SK-N-MC (cell line): ENCODE measurements at regions not wholly inside any gene's neighbourhood (a gene's known extent, or its start where the extent isn't known, plus 50 kb on each side); places are given as distances from the start of the nearest gene placed in this dataset.

Source experiments
- DNase-seq: peaks from one replicate; pipeline ENCODE4 v3.0.0-alpha.2; 2011; ENCODE audit warnings: low read depth, low spot score
- H3K27ac ChIP-seq: fragments of 200-600 bp; sonication (generic); 2 replicates; pipeline ENCODE4 v1.5.1; 2016; ENCODE audit warnings: mixed run types
- H3K36me3 ChIP-seq: fragments of 200-600 bp; sonication (generic); 2 replicates; pipeline ENCODE4 v1.6.1; 2017; ENCODE audit warnings: antibody characterized with exemption, low read length, mixed read lengths; ENCODE audit not compliant: insufficient read depth
- H3K4me3 ChIP-seq: fragments of 200-600 bp; sonication (generic); 2 replicates; pipeline ENCODE4 v1.5.1; 2016
- H3K9ac ChIP-seq: fragments of 200-600 bp; sonication (generic); 2 replicates; pipeline ENCODE4 v1.8.0; 2017; ENCODE audit warnings: mixed run types, mixed read lengths; ENCODE audit not compliant: insufficient read length
- H3K9me3 ChIP-seq: fragments of 200-600 bp; sonication (generic); 2 replicates; pipeline ENCODE4 v1.6.1; 2017; ENCODE audit warnings: low read depth, mild to moderate bottlenecking, antibody characterized with exemption, low read length, moderate library complexity, mixed read lengths
- EZH2 ChIP-seq: fragments of 200-600 bp; sonication (generic); IDR thresholded peaks from one replicate; pipeline ENCODE4 v1.6.1; 2017; ENCODE audit warnings: antibody characterized with exemption
- FOXP2 ChIP-seq: optimal IDR thresholded peaks from 2 replicates; pipeline ENCODE3; 2011; ENCODE audit warnings: mild to moderate bottlenecking, moderate library complexity; ENCODE audit not compliant: insufficient read depth; ENCODE audit errors: extremely low read length, control extremely low read depth
- POLR2AphosphoS5 ChIP-seq: IDR thresholded peaks from 2 replicates; pipeline ENCODE4 v1.6.1; 2012; ENCODE audit warnings: mild to moderate bottlenecking, low read depth, low read length, borderline replicate concordance

DNA sequence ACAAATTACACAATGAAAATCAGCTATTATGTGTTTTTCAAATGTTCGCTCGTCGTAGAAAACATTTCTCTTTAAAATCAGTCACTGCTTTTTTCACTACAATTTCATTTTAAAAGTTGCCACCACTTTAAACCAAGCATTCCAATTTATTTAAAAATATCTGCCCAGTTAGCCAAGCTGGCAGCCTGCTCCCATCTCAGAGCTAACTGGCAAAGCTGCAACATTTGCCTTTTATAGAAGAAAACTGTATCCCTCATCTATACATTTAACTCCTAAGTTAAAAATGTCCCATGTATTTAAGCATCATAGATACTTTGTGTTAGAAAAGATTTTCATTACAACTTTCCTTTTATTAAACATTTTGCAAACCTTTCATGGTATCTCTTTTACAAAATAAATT, 294.9 kb upstream of the ADAMTS16 start:
- H3K36me3 ChIP-seq = no peaks in the 10 kb centered on the region
- DNase-seq = no peak
- TF ChIP-seq POLR2AphosphoS5 = no peak
- no peak for TF ChIP-seq FOXP2
- TF ChIP-seq EZH2 = no peak

DNA sequence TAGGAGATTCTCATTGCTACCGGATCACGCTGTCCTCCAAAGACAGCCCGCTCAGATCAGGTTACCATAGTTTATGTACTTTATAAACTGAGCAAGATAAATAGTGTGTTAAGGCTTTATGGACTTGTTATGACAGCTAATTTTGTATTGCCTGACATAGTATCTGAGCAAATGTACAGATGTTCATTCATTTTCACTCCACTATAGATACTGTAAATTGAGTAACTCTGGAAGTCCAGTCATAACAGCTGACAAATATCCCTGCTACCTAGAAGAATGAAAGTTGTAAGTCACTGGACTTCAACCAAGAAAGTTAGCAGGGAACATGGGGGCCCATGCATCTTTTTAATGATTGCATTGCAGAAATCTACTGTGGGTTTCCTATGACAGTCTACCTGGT, 292.4 kb upstream of the ADAMTS16 start:
- Histone ChIP-seq H3K9me3 (no peaks in the 10 kb centered on the region), H3K9ac (no peak overlapping the region), H3K36me3 (no peaks in the 10 kb centered on the region), H3K4me3 (no peak overlapping the region), H3K27ac (no peak overlapping the region)
- no peak for DNase-seq
- TF ChIP-seq POLR2AphosphoS5 (no peak), EZH2 (no peak), FOXP2 (no peak)

More for the DNA sequence above, 294.9 kb upstream of the ADAMTS16 start:
- H3K9ac ChIP-seq = no peak overlapping the region
- no peak overlapping the region for H3K27ac ChIP-seq
- no peak overlapping the region for H3K4me3 ChIP-seq
- no peaks in the 10 kb centered on the region for H3K9me3 ChIP-seq

DNA sequence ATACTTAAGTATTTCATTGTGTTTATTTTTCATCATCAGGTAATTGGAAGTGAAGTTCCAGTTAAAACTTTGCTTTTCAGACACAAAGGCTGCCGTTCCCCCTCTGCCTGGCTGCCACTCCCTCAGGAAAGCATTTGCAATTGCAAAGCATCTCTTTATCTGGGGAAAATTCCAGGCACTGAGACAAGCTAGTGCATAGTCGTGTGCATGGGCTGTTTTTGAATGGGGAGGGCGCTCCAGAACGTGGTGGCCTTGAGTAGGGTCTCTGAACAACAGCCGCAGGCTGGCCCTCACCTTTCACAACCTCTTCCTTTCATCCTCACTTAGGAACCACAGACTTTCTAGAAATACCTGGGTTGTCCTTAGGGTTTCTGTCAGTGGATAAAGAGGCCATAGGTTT, 285.1 kb upstream of the ADAMTS16 start:
- Histone ChIP-seq H3K4me3 (no peak overlapping the region), H3K36me3 (no peaks in the 10 kb centered on the region), H3K27ac (no peak overlapping the region), H3K9me3 (no peaks in the 10 kb centered on the region), H3K9ac (no peak overlapping the region)
- no peak for DNase-seq
- TF ChIP-seq FOXP2 = no peak
- TF ChIP-seq POLR2AphosphoS5 = no peak
- TF ChIP-seq EZH2 = no peak

GRCh38 chr5:4855880-4856279, 284.2 kb upstream of the ADAMTS16 start:
- TF ChIP-seq FOXP2 (no peak), EZH2 (no peak), POLR2AphosphoS5 (no peak)
- no peak for DNase-seq
- Histone ChIP-seq H3K36me3 (no peaks in the 10 kb centered on the region), H3K4me3 (no peak overlapping the region), H3K27ac (no peak overlapping the region), H3K9me3 (no peaks in the 10 kb centered on the region), H3K9ac (no peak overlapping the region)

DNA sequence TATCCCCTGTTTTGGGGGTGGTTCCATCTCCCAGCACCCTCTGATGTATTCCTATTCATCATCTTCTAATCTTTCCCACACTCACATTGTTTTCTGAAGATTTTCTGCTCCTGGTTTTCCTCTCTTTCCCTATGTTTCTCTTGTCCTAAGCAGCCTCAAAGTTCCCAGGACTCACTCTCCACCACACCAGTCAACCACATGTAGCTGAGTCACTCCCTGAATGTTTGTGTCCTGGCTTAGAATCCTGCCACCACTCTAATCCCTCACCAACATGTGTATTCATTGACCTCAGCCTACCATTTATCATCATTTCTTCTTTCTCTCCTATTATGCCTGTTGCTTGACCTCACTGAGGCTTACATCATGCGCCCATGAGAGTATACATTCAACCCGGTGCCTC, 282.4 kb upstream of the ADAMTS16 start:
- no peaks in the 10 kb centered on the region for H3K36me3 ChIP-seq
- TF ChIP-seq EZH2 = no peak
- TF ChIP-seq POLR2AphosphoS5 = no peak
- no peak for TF ChIP-seq FOXP2
- no peak overlapping the region for H3K4me3 ChIP-seq

DNA sequence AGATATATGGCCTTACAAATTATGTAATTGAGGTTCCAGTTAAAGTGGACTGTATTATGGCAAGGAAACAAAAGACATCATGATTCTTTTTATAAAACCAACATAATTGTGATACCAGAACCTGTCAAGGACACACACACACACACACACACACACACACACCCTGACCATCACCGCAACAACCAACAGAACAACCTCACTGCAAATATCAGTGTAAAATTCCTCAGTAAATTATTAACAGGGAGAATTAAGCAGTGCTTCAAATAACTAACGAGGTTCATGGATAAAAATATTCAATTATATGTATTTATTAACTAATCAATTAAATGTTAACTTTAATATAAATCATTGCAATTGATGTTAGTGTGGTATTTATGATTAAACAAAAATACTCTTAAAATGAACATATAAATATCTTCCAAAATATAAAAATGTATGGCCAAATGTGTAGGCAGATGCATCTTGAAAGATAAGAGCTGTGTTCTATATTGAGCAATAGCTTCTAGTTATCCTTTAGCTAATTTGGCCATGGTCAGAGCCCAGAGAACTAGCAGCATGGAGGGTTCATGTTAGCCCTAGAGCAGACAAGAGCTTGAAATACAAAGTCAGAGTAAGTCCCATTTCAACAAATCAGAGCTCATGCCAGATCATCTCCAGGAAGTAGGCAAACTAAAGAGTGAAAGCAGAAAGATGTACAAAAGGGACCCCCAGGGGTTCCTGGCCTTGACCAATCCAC, 280.5 kb upstream of the ADAMTS16 start:
- H3K9me3 ChIP-seq = no peaks in the 10 kb centered on the region
- no peak overlapping the region for H3K4me3 ChIP-seq
- no peak overlapping the region for H3K27ac ChIP-seq
- H3K36me3 ChIP-seq = no peaks in the 10 kb centered on the region
- DNase-seq = no peak
- TF ChIP-seq EZH2 = no peak
- TF ChIP-seq FOXP2 = no peak
- no peak for TF ChIP-seq POLR2AphosphoS5
- no peak overlapping the region for H3K9ac ChIP-seq

More for the DNA sequence above, 282.4 kb upstream of the ADAMTS16 start:
- no peaks in the 10 kb centered on the region for H3K9me3 ChIP-seq
- H3K9ac ChIP-seq = no peak overlapping the region
- H3K27ac ChIP-seq = no peak overlapping the region
- no peak for DNase-seq

GRCh38 chr5:4860631-4861030, 279.5 kb upstream of the ADAMTS16 start:
- Histone ChIP-seq H3K27ac (no peak overlapping the region), H3K9me3 (no peaks in the 10 kb centered on the region), H3K36me3 (no peaks in the 10 kb centered on the region), H3K4me3 (no peak overlapping the region), H3K9ac (no peak overlapping the region)
- TF ChIP-seq FOXP2 (no peak), EZH2 (no peak), POLR2AphosphoS5 (no peak)
- no peak for DNase-seq

DNA sequence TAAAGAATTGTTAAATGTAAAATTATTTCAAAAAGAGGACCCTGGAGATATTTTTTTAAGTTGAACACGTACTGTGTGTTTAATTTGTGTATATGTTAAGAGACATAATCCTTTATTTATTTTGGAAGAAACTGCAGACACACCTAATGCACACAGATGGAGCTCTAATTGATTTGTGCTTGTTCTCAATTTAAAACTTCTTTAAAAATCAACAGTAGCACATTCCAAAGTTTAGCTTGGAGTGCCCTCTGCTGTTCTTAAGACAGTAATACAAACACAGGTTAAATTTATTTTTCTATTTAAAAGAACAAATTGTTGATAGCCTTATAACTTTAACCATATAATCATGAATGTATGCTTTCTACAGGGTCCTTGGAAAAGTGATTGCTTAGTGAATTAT, 277.6 kb upstream of the ADAMTS16 start:
- Histone ChIP-seq H3K9ac (no peak overlapping the region), H3K9me3 (no peaks in the 10 kb centered on the region), H3K36me3 (no peaks in the 10 kb centered on the region), H3K27ac (no peak overlapping the region), H3K4me3 (no peak overlapping the region)
- DNase-seq = peak; percentile 28
- no peak for TF ChIP-seq EZH2
- no peak for TF ChIP-seq FOXP2
- no peak for TF ChIP-seq POLR2AphosphoS5
